Skeletal muscle tissue (tissue), 4 donors: ENCODE measurements at regions not wholly inside any gene's neighbourhood (a gene's known extent, or its start where the extent isn't known, plus 50 kb on each side); places are given as distances from the start of the nearest gene placed in this dataset. TPM values are rescaled to one million over a fixed set of nuclear protein-coding genes. Genes with fewer than 3 reads are reported as not detected.

Experiments used
- H3K27ac ChIP-seq: one replicate; pipeline ENCODE4 v1.7.0; 2013; ENCODE audit warnings: mild to moderate bottlenecking, low read depth, low read length, inconsistent platforms
- H3K27me3 ChIP-seq, 3 donors: one replicate each; pipeline ENCODE4 v1.7.0; 2013; ENCODE audit warnings: low read length in 3 of 3; ENCODE audit not compliant: control insufficient read depth in 3 of 3, insufficient read depth in 3 of 3
- H3K36me3 ChIP-seq, 3 donors: one replicate each; pipeline ENCODE4 v1.7.0; 2013; ENCODE audit warnings: low read length in 3 of 3; ENCODE audit not compliant: control insufficient read depth in 3 of 3, insufficient read depth in 3 of 3
- H3K4me1 ChIP-seq, 3 donors: one replicate each; pipeline ENCODE4 v1.7.0; 2013; ENCODE audit warnings: low read length in 3 of 3, mild to moderate bottlenecking in 3 of 3; ENCODE audit not compliant: control insufficient read depth in 3 of 3, insufficient read depth in 3 of 3
- H3K4me3 ChIP-seq, 3 donors: one replicate each; pipeline ENCODE4 v1.7.0; 2013; ENCODE audit warnings: low read length in 3 of 3
- H3K9ac ChIP-seq, 3 donors: one replicate each; pipeline ENCODE4 v1.7.0; 2013; ENCODE audit warnings: low read length in 3 of 3, mild to moderate bottlenecking in 3 of 3, moderate library complexity in 2 of 3, low read depth in 1 of 3
- H3K9me3 ChIP-seq, 3 donors: one replicate each; pipeline ENCODE4 v1.7.0; 2013; ENCODE audit warnings: low read length in 3 of 3; ENCODE audit not compliant: control insufficient read depth in 3 of 3
- small RNA-seq: library from RNA; depleted of rRNA; stranded (forward); fragments of <200 nt; gene quantifications from one replicate; pipeline ENCODE3, GENCODE V24; 2014
- donor health status: Osteomylitis.

- H3K4me1 ChIP-seq: peaks cover 0 to 5% (median 0%) of the 10 kb centered on the region in 3 donors
- no peaks in the 10 kb centered on the region for H3K9me3 ChIP-seq
- H3K27ac ChIP-seq: no peak overlapping the region
- no peak overlapping the region for H3K4me3 ChIP-seq
- no peak overlapping the region for H3K9ac ChIP-seq
- H3K27me3 ChIP-seq: peaks cover 13 to 36% (median 32%) of the 10 kb centered on the region in 3 donors
- no peaks in the 10 kb centered on the region for H3K36me3 ChIP-seq
These were observed 56.4 kb upstream of the RUNX3 start for GRCh38 chr1:24986372-24986965.

GRCh38 chr1:24985737-24986136 lies 55.7 kb upstream of the RUNX3 start:
- peaks cover 12 to 31% (median 26%) of the 10 kb centered on the region in 3 donors for H3K27me3 ChIP-seq

GRCh38 chr1:24984800-24985522 lies 54.9 kb upstream of the RUNX3 start:
- Histone ChIP-seq H3K27me3 (peaks cover 8 to 27% (median 20%) of the 10 kb centered on the region in 3 donors), H3K36me3 (no peaks in the 10 kb centered on the region), H3K4me3 (no peak overlapping the region), H3K27ac (no peak overlapping the region), H3K9ac (no peak overlapping the region), H3K4me1 (peaks cover 0 to 5% (median 0%) of the 10 kb centered on the region in 3 donors), H3K9me3 (no peaks in the 10 kb centered on the region)

More at GRCh38 chr1:24985737-24986136, 55.7 kb upstream of the RUNX3 start:
- H3K36me3 ChIP-seq: no peaks in the 10 kb centered on the region
- H3K4me3 ChIP-seq: no peak overlapping the region
- peaks cover 0 to 5% (median 0%) of the 10 kb centered on the region in 3 donors for H3K4me1 ChIP-seq
- no peak overlapping the region for H3K27ac ChIP-seq
- H3K9ac ChIP-seq: no peak overlapping the region
- H3K9me3 ChIP-seq: no peaks in the 10 kb centered on the region

- Histone ChIP-seq H3K9me3 (no peaks in the 10 kb centered on the region), H3K4me1 (peaks cover 0 to 5% (median 0%) of the 10 kb centered on the region in 3 donors), H3K4me3 (no peak overlapping the region), H3K9ac (no peak overlapping the region), H3K27ac (no peak overlapping the region), H3K36me3 (no peaks in the 10 kb centered on the region), H3K27me3 (peaks cover 7 to 27% (median 15%) of the 10 kb centered on the region in 3 donors)
These were observed 54.2 kb upstream of the RUNX3 start for GRCh38 chr1:24984300-24984699.

- H3K27ac ChIP-seq: no peak overlapping the region
- no peaks in the 10 kb centered on the region for H3K36me3 ChIP-seq
- peaks cover 0 to 5% (median 0%) of the 10 kb centered on the region in 3 donors for H3K4me1 ChIP-seq
- H3K4me3 ChIP-seq: no peak overlapping the region
- no peaks in the 10 kb centered on the region for H3K9me3 ChIP-seq
- no peak overlapping the region for H3K9ac ChIP-seq
- H3K27me3 ChIP-seq: peaks cover 4 to 20% (median 7%) of the 10 kb centered on the region in 3 donors
These were observed 53.1 kb upstream of the RUNX3 start for GRCh38 chr1:24983006-24983680.

GRCh38 chr1:24981631-24982005 lies 51.5 kb upstream of the RUNX3 start:
- Histone ChIP-seq H3K9ac (no peak overlapping the region), H3K4me1 (peaks cover 0 to 3% (median 0%) of the 10 kb centered on the region in 3 donors), H3K9me3 (peaks cover 0 to 2% (median 0%) of the 10 kb centered on the region in 3 donors), H3K36me3 (no peaks in the 10 kb centered on the region), H3K27me3 (peaks cover 3 to 20% (median 4%) of the 10 kb centered on the region in 3 donors), H3K27ac (no peak overlapping the region), H3K4me3 (no peak overlapping the region)

GRCh38 chr1:24980836-24981630 lies 51.0 kb upstream of the RUNX3 start:
- H3K9ac ChIP-seq: no peak overlapping the region
- peaks cover 3 to 20% (median 4%) of the 10 kb centered on the region in 3 donors for H3K27me3 ChIP-seq
- H3K4me3 ChIP-seq: no peak overlapping the region
- no peaks in the 10 kb centered on the region for H3K4me1 ChIP-seq
- H3K9me3 ChIP-seq: peaks cover 0 to 6% (median 0%) of the 10 kb centered on the region in 3 donors
- H3K36me3 ChIP-seq: no peaks in the 10 kb centered on the region
- H3K27ac ChIP-seq: no peak overlapping the region

Small RNAs in the stretch of these regions (small RNA-seq; reads per million reads assigned to genes)
- gene MIR4425: not detected
